C4-2B (cell line): ENCODE measurements at regions not wholly inside any gene's neighbourhood (a gene's known extent, or its start where the extent isn't known, plus 50 kb on each side); places are given as distances from the start of the nearest gene placed in this dataset.

Experiments used
- ZFX ChIP-seq: fragments of 450-650 bp; IDR thresholded peaks from 2 replicates; pipeline ENCODE4 v1.6.1; 2017
- TF ChIP-seq, protein P1 (sequence below): fragments of 450-650 bp; conservative IDR thresholded peaks from 2 replicates; pipeline ENCODE4 v1.5.1; 2017; ENCODE audit warnings: mild to moderate bottlenecking

DNA sequence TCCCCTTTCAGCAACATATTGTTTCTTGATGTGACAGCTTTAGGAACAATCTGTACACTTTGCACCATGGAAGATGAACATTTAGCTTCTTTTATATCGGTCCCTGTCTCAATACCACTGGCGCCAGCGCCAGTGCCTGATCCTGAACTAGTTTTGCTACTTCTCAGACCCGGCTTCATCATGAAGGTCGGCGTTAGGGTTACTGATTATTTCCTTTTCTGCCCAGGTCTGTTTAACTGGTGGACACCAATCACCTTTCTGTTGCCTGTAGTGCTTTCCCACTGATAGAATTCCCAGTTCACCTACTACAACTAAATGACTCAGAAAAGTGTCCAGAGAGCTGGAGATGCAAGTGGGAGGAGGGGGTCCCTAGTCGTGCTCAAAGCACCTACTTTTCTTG is 99.5 kb downstream of the MYCN start:
- TF ChIP-seq, protein P1, sequence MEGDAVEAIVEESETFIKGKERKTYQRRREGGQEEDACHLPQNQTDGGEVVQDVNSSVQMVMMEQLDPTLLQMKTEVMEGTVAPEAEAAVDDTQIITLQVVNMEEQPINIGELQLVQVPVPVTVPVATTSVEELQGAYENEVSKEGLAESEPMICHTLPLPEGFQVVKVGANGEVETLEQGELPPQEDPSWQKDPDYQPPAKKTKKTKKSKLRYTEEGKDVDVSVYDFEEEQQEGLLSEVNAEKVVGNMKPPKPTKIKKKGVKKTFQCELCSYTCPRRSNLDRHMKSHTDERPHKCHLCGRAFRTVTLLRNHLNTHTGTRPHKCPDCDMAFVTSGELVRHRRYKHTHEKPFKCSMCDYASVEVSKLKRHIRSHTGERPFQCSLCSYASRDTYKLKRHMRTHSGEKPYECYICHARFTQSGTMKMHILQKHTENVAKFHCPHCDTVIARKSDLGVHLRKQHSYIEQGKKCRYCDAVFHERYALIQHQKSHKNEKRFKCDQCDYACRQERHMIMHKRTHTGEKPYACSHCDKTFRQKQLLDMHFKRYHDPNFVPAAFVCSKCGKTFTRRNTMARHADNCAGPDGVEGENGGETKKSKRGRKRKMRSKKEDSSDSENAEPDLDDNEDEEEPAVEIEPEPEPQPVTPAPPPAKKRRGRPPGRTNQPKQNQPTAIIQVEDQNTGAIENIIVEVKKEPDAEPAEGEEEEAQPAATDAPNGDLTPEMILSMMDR: no peak
- no peak for TF ChIP-seq ZFX
